GM12878 (cell line): ENCODE measurements at regions not wholly inside any gene's neighbourhood (a gene's known extent, or its start where the extent isn't known, plus 50 kb on each side); places are given as distances from the start of the nearest gene placed in this dataset.

Experiments used
- RAD21 ChIP-seq: IDR thresholded peaks from 2 replicates; pipeline ENCODE4 v1.6.1; 2011; ENCODE audit warnings: mild to moderate bottlenecking, low read depth, low read length, moderate library complexity; ENCODE audit not compliant: insufficient read depth
- TF ChIP-seq, protein P1 (sequence below): fragments of 450-650 bp; IDR thresholded peaks from 2 replicates; pipeline ENCODE4 v1.6.1; 2016; ENCODE audit warnings: mild to moderate bottlenecking, moderate library complexity, borderline replicate concordance
- TF ChIP-seq, protein P2 (sequence below): IDR thresholded peaks from 2 replicates; pipeline ENCODE4 v1.6.1; 2012; ENCODE audit warnings: low read depth, low read length, improper control_type of control experiment
- TF ChIP-seq, protein P3 (sequence below): IDR thresholded peaks from 2 replicates; pipeline ENCODE4 v1.6.1; 2012; ENCODE audit warnings: improper control_type of control experiment, low read depth, low read length; ENCODE audit not compliant: insufficient replicate concordance

DNA sequence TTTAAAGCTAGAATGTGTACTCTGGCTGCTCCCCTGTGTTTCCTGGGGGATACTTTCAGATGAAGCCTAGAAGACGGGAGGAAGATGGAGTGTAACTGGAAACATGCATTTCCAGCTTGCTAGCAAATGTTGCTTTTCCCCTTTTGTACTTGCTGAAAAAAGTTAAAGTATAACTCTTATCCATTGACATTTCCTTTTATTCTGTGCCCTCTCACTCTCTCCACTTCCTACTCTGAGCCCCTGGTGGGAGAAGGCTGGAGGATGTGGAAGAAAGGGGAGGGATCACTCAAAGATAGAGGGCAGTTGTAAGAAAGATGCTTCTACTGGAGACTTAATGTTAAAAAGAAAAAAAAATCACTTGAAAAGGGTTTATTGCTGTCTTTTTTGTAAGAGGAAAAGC, 396.5 kb downstream of the DTHD1 start (continued):
- TF ChIP-seq, protein P1, sequence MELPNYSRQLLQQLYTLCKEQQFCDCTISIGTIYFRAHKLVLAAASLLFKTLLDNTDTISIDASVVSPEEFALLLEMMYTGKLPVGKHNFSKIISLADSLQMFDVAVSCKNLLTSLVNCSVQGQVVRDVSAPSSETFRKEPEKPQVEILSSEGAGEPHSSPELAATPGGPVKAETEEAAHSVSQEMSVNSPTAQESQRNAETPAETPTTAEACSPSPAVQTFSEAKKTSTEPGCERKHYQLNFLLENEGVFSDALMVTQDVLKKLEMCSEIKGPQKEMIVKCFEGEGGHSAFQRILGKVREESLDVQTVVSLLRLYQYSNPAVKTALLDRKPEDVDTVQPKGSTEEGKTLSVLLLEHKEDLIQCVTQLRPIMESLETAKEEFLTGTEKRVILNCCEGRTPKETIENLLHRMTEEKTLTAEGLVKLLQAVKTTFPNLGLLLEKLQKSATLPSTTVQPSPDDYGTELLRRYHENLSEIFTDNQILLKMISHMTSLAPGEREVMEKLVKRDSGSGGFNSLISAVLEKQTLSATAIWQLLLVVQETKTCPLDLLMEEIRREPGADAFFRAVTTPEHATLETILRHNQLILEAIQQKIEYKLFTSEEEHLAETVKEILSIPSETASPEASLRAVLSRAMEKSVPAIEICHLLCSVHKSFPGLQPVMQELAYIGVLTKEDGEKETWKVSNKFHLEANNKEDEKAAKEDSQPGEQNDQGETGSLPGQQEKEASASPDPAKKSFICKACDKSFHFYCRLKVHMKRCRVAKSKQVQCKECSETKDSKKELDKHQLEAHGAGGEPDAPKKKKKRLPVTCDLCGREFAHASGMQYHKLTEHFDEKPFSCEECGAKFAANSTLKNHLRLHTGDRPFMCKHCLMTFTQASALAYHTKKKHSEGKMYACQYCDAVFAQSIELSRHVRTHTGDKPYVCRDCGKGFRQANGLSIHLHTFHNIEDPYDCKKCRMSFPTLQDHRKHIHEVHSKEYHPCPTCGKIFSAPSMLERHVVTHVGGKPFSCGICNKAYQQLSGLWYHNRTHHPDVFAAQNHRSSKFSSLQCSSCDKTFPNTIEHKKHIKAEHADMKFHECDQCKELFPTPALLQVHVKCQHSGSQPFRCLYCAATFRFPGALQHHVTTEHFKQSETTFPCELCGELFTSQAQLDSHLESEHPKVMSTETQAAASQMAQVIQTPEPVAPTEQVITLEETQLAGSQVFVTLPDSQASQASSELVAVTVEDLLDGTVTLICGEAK, result no peak
- TF ChIP-seq, protein P2, sequence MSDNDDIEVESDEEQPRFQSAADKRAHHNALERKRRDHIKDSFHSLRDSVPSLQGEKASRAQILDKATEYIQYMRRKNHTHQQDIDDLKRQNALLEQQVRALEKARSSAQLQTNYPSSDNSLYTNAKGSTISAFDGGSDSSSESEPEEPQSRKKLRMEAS, result no peak
- TF ChIP-seq, protein P3, sequence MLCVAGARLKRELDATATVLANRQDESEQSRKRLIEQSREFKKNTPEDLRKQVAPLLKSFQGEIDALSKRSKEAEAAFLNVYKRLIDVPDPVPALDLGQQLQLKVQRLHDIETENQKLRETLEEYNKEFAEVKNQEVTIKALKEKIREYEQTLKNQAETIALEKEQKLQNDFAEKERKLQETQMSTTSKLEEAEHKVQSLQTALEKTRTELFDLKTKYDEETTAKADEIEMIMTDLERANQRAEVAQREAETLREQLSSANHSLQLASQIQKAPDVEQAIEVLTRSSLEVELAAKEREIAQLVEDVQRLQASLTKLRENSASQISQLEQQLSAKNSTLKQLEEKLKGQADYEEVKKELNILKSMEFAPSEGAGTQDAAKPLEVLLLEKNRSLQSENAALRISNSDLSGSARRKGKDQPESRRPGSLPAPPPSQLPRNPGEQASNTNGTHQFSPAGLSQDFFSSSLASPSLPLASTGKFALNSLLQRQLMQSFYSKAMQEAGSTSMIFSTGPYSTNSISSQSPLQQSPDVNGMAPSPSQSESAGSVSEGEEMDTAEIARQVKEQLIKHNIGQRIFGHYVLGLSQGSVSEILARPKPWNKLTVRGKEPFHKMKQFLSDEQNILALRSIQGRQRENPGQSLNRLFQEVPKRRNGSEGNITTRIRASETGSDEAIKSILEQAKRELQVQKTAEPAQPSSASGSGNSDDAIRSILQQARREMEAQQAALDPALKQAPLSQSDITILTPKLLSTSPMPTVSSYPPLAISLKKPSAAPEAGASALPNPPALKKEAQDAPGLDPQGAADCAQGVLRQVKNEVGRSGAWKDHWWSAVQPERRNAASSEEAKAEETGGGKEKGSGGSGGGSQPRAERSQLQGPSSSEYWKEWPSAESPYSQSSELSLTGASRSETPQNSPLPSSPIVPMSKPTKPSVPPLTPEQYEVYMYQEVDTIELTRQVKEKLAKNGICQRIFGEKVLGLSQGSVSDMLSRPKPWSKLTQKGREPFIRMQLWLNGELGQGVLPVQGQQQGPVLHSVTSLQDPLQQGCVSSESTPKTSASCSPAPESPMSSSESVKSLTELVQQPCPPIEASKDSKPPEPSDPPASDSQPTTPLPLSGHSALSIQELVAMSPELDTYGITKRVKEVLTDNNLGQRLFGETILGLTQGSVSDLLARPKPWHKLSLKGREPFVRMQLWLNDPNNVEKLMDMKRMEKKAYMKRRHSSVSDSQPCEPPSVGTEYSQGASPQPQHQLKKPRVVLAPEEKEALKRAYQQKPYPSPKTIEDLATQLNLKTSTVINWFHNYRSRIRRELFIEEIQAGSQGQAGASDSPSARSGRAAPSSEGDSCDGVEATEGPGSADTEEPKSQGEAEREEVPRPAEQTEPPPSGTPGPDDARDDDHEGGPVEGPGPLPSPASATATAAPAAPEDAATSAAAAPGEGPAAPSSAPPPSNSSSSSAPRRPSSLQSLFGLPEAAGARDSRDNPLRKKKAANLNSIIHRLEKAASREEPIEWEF, result no peak
- no peak for TF ChIP-seq RAD21
